ENCODE measurements at regions not wholly inside any gene's neighbourhood (a gene's known extent, or its start where the extent isn't known, plus 50 kb on each side); places are given as distances from the start of the nearest gene placed in this dataset.
"Not testable (repeated sequence)": the region's sequence is repeated elsewhere in the genome, so short reads cannot be mapped to it uniquely, and the experiment has no call there.

DNA sequence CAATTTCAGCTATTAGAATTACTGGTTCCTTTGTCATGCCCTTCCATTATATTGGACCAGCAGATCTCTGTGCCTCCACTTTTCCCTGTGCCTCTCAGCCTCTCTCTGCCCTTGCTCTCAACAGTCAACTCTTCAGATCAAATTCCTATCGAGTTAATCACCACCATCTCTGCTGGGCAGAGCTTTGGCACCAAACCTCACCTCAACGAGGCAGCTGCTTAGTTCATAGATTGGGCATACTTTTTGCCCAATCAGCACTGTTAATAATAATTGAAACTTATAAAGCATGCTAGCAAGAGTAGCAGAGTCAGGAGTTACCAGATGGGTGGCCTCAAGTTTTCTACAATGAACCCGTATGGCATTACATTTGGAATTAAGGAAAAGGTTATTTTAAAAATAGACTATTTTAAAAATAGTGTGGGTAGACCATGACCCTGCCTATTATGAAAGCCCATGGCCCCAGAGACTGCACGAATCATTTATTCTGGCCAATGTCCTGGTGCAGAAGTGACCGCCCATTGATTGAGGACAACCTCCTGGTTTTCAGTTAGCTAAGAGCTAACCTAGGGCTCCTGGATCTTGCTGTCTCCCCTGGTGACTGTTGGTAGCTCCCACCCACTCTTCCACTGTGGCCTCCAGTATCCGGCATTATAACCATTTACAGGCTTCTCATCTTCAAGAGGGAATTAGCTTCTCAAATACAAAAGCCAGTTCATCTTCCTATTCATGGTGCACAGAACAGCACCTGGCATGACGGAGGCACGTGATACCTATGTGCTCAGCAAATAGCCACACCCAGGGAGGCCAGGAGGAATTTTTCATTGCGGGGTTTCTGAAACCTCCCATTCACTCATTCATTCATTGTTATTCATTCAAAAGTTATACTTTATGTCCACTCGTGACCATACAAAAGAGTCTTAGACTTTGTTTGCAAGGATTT is 265.4 kb downstream of the INHBA start:
- Histone ChIP-seq H2AFZ (ENCODE audit: low read depth, low read length) (no peak overlapping the region), H3K4me2 (ENCODE audit: low read length) (no peak overlapping the region), H3K9me3 (ENCODE audit: low read length) (no peaks in the 10 kb centered on the region), H3K27ac (ENCODE audit: low read length) (no peak overlapping the region), H3K79me2 (replicated peaks; ENCODE audit: insufficient read depth, low read length) (no peaks in the 10 kb centered on the region), H3K4me3 (ENCODE audit: low read length) (no peak overlapping the region), H3K27me3 (ENCODE audit: insufficient read depth, low read depth, low read length) (no peaks in the 10 kb centered on the region), H3K9me2 (ENCODE audit: insufficient read depth, low read length) (no peaks in the 10 kb centered on the region), H3F3A (ENCODE audit: insufficient read depth, low read length, poor library complexity, severe bottlenecking) (no peaks in the 10 kb centered on the region), H4K20me1 (ENCODE audit: insufficient read depth) (no peaks in the 10 kb centered on the region), H3K9ac (ENCODE audit: low read length) (no peak overlapping the region), H3K36me3 (ENCODE audit: insufficient read depth, low read length) (no peaks in the 10 kb centered on the region)
- no peak for TF ChIP-seq MXI1 (conservative IDR thresholded peaks at IDR 0.05; ENCODE audit: poor library complexity, severe bottlenecking)
- no peak for TF ChIP-seq REST (IDR thresholded peaks at IDR 0.05; ENCODE audit: borderline replicate concordance)
- TF ChIP-seq, protein P1, sequence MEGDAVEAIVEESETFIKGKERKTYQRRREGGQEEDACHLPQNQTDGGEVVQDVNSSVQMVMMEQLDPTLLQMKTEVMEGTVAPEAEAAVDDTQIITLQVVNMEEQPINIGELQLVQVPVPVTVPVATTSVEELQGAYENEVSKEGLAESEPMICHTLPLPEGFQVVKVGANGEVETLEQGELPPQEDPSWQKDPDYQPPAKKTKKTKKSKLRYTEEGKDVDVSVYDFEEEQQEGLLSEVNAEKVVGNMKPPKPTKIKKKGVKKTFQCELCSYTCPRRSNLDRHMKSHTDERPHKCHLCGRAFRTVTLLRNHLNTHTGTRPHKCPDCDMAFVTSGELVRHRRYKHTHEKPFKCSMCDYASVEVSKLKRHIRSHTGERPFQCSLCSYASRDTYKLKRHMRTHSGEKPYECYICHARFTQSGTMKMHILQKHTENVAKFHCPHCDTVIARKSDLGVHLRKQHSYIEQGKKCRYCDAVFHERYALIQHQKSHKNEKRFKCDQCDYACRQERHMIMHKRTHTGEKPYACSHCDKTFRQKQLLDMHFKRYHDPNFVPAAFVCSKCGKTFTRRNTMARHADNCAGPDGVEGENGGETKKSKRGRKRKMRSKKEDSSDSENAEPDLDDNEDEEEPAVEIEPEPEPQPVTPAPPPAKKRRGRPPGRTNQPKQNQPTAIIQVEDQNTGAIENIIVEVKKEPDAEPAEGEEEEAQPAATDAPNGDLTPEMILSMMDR (IDR thresholded peaks at IDR 0.05; ENCODE audit: poor library complexity, severe bottlenecking): no peak
- TF ChIP-seq SMC3 (conservative IDR thresholded peaks at IDR 0.05; ENCODE audit: poor library complexity): no peak
- TF ChIP-seq EZH2 (IDR thresholded peaks at IDR 0.05; ENCODE audit: borderline replicate concordance, insufficient read depth, low read length, poor library complexity, severe bottlenecking): no peak
- TF ChIP-seq TAF1 (IDR thresholded peaks at IDR 0.05; ENCODE audit: low read depth): no peak
- TF ChIP-seq EP300 (conservative IDR thresholded peaks at IDR 0.05; ENCODE audit: poor library complexity, severe bottlenecking): no peak
- TF ChIP-seq POLR2AphosphoS5 (IDR thresholded peaks at IDR 0.05): no peak
- TF ChIP-seq RAD21 (conservative IDR thresholded peaks at IDR 0.05): no peak

- H3K4me3 ChIP-seq (ENCODE audit: low read length): no peak overlapping the region
- H3K27ac ChIP-seq (ENCODE audit: low read length): no peak overlapping the region
- H3K9ac ChIP-seq (ENCODE audit: low read length): no peak overlapping the region
- no peaks in the 10 kb centered on the region for H4K20me1 ChIP-seq (ENCODE audit: insufficient read depth)
- TF ChIP-seq REST (IDR thresholded peaks at IDR 0.05; ENCODE audit: borderline replicate concordance) (no peak), MXI1 (conservative IDR thresholded peaks at IDR 0.05; ENCODE audit: poor library complexity, severe bottlenecking) (no peak), SMC3 (conservative IDR thresholded peaks at IDR 0.05; ENCODE audit: poor library complexity) (no peak), POLR2AphosphoS5 (IDR thresholded peaks at IDR 0.05) (no peak)
- TF ChIP-seq, protein P1 (IDR thresholded peaks at IDR 0.05; ENCODE audit: poor library complexity, severe bottlenecking): no peak
- H3K27me3 ChIP-seq (ENCODE audit: insufficient read depth, low read depth, low read length): no peaks in the 10 kb centered on the region
- no peaks in the 10 kb centered on the region for H3K9me3 ChIP-seq (ENCODE audit: low read length)
- no peaks in the 10 kb centered on the region for H3F3A ChIP-seq (ENCODE audit: insufficient read depth, low read length, poor library complexity, severe bottlenecking)
- no peak overlapping the region for H2AFZ ChIP-seq (ENCODE audit: low read depth, low read length)
- H3K79me2 ChIP-seq (replicated peaks; ENCODE audit: insufficient read depth, low read length): no peaks in the 10 kb centered on the region
- no peak overlapping the region for H3K4me2 ChIP-seq (ENCODE audit: low read length)
- no peaks in the 10 kb centered on the region for H3K36me3 ChIP-seq (ENCODE audit: insufficient read depth, low read length)
- H3K9me2 ChIP-seq (ENCODE audit: insufficient read depth, low read length): no peaks in the 10 kb centered on the region
These were observed 266.8 kb downstream of the INHBA start for GRCh38 chr7:41436139-41436538.

- H3K36me3 ChIP-seq (ENCODE audit: insufficient read depth, low read length); H3K4me3 ChIP-seq (ENCODE audit: low read length); H4K20me1 ChIP-seq (ENCODE audit: insufficient read depth); H2AFZ ChIP-seq (ENCODE audit: low read depth, low read length); H3K27ac ChIP-seq (ENCODE audit: low read length); H3K9me3 ChIP-seq (ENCODE audit: low read length); H3K9ac ChIP-seq (ENCODE audit: low read length); H3K27me3 ChIP-seq (ENCODE audit: insufficient read depth, low read depth, low read length); H3F3A ChIP-seq (ENCODE audit: insufficient read depth, low read length, poor library complexity, severe bottlenecking); H3K4me2 ChIP-seq (ENCODE audit: low read length); H3K9me2 ChIP-seq (ENCODE audit: insufficient read depth, low read length); H3K79me2 ChIP-seq (replicated peaks; ENCODE audit: insufficient read depth, low read length): not testable (repeated sequence)
These were observed 267.9 kb downstream of the INHBA start for GRCh38 chr7:41435020-41435419.

Data from neural cell (in vitro differentiated cells).